ENCODE measurements at regions not wholly inside any gene's neighbourhood (a gene's known extent, or its start where the extent isn't known, plus 50 kb on each side); places are given as distances from the start of the nearest gene placed in this dataset.

DNA sequence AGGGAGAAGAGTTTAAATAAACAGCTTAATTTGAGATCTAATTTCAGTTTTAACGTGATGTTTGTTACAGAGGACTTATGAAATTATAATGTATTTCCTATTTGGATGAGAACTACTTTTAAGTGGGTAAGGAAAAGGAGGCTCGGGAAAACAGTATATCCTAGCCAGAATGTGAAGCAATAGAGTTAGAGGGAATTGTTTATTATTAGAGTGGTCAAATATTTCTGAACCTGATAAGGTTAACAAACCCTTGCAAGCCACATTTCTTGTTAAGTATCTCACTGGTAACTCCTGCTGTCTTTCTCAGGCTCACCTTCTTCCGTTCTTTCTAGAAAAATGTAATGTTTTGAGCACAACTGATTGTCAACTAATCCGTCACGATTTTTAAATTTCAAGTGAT, 335.1 kb upstream of the MBL2 start:
- peaks cover 3% of the 10 kb centered on the region for H3K36me3 Mint-ChIP-seq (ENCODE audit: low read depth)
- H3K4me1 Mint-ChIP-seq: no peaks in the 10 kb centered on the region
- H3K27me3 Mint-ChIP-seq (ENCODE audit: low read depth): no peaks in the 10 kb centered on the region
- TF ChIP-seq, protein P1, sequence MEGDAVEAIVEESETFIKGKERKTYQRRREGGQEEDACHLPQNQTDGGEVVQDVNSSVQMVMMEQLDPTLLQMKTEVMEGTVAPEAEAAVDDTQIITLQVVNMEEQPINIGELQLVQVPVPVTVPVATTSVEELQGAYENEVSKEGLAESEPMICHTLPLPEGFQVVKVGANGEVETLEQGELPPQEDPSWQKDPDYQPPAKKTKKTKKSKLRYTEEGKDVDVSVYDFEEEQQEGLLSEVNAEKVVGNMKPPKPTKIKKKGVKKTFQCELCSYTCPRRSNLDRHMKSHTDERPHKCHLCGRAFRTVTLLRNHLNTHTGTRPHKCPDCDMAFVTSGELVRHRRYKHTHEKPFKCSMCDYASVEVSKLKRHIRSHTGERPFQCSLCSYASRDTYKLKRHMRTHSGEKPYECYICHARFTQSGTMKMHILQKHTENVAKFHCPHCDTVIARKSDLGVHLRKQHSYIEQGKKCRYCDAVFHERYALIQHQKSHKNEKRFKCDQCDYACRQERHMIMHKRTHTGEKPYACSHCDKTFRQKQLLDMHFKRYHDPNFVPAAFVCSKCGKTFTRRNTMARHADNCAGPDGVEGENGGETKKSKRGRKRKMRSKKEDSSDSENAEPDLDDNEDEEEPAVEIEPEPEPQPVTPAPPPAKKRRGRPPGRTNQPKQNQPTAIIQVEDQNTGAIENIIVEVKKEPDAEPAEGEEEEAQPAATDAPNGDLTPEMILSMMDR (IDR thresholded peaks at IDR 0.05; ENCODE audit: unreplicated experiment in 3 of 3): no peak
- H3K27ac Mint-ChIP-seq: no peak overlapping the region
- no peak overlapping the region for H3K4me3 Mint-ChIP-seq
- peaks cover 9% of the 10 kb centered on the region for H3K9me3 Mint-ChIP-seq

DNA sequence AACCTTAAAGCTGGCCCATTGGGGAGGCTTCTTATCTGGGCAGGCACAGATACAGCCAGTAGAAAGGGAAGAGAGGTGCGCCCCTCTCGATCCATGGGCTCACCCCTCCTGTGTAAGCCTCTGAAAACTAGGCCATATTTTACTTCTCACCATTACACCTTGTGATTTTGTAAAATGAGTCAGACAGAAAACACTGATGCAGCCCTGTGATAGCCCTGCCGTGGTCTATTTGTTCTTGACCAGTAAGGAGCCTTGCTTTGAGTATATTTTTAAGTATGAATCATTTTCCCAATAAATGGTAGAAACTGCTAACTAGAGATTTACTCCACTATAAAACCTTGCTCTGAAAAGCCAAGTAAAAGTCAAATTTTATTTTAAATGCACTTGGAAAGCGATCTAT, 329.8 kb upstream of the MBL2 start:
- TF ChIP-seq, protein P1 (IDR thresholded peaks at IDR 0.05; ENCODE audit: unreplicated experiment in 3 of 3): no peak
- Mint-ChIP-seq H3K4me1 (no peaks in the 10 kb centered on the region), H3K4me3 (no peak overlapping the region), H3K9me3 (peaks cover 2% of the 10 kb centered on the region), H3K36me3 (ENCODE audit: low read depth) (no peaks in the 10 kb centered on the region), H3K27ac (no peak overlapping the region), H3K27me3 (ENCODE audit: low read depth) (no peaks in the 10 kb centered on the region)

DNA sequence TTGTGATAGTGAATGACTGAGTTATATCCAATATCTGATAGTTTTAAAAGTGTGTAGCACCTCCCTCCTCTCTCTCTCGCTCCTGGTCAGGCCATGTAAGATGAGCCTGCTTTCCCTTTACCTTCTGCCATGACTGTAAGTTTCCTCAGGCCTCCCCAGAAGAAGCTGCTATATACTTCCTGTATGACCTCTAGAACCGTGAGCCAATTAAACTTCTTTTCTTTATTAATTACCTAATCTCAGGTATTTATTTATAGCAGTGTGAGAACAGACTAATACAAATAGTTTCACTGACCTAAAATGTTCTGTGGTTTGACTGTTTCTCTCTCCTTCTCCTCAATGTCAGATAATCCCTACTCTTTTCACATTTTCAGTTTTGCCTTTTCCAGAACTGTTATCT, 321.3 kb upstream of the MBL2 start:
- Mint-ChIP-seq H3K4me1 (no peaks in the 10 kb centered on the region), H3K27me3 (ENCODE audit: low read depth) (no peaks in the 10 kb centered on the region), H3K9me3 (peaks cover 7% of the 10 kb centered on the region), H3K27ac (no peak overlapping the region), H3K36me3 (ENCODE audit: low read depth) (no peaks in the 10 kb centered on the region), H3K4me3 (no peak overlapping the region)
- TF ChIP-seq, protein P1 (IDR thresholded peaks at IDR 0.05; ENCODE audit: unreplicated experiment in 3 of 3): no peak

DNA sequence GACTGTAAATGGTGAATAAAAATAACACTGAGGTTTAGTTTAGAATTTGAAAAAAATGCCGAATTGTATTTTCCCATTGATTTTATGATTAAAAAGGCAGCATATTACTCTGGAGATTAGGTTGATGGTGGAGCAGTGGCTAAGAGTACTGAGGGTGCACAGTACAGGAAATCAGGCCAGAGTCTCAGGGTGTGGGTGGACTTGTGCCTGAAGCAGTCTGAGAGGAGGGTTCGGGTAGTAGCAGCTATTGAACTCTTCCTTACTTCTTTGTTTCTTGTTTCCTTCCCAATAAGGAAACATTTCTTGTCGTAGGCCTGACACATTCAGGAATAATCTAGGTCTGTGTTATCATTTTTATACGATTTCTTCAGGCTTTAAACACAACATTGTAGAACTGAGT, 319.0 kb upstream of the MBL2 start:
- Mint-ChIP-seq H3K27me3 (ENCODE audit: low read depth) (no peaks in the 10 kb centered on the region), H3K4me1 (no peaks in the 10 kb centered on the region), H3K36me3 (ENCODE audit: low read depth) (peaks cover under 1% of the 10 kb centered on the region), H3K27ac (no peak overlapping the region), H3K4me3 (no peak overlapping the region), H3K9me3 (peaks cover 8% of the 10 kb centered on the region)
- TF ChIP-seq, protein P1 (IDR thresholded peaks at IDR 0.05; ENCODE audit: unreplicated experiment in 3 of 3): no peak

DNA sequence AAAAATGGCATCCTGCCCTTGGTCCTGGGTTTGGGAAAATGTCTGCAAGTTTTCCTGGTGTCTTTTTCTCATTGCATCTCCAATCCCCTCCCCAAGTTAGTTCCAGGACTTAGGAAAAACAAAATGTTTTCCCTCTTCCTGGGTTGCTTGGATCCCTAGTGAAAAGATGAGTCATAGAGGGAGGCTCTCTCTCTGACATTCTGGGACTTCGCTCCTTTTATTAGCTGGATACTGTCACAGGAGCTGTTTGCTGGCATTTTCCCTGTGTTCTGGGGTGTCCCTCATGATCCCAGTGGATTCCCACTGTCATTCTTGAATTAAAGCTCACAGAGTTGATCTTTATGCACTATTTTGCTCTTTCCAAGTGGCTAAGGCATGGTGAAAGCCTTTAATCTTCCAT, 316.4 kb upstream of the MBL2 start:
- TF ChIP-seq, protein P1 (IDR thresholded peaks at IDR 0.05; ENCODE audit: unreplicated experiment in 3 of 3): no peak
- Mint-ChIP-seq H3K27ac (no peak overlapping the region), H3K9me3 (peaks cover 26% of the 10 kb centered on the region), H3K36me3 (ENCODE audit: low read depth) (peaks cover 3% of the 10 kb centered on the region), H3K4me1 (no peaks in the 10 kb centered on the region), H3K4me3 (no peak overlapping the region), H3K27me3 (ENCODE audit: low read depth) (no peaks in the 10 kb centered on the region)

DNA sequence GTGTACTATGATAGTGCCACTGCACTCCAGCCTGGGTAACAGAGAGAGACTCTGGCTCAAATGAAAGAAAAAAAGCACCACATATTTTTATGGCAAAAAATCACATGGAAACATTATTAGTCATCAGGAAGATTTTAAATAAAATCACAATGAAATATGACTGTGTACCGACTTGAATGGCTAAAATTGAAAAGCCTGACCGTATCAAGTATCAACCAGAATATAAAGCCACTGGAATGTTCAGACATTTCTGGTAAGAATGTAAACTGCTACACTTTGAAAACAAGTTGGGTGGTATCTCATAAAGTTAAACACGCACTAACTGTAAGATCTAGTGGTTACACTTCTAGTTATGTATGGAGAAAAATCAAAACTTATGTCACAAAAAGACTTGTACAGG, 306.7 kb upstream of the MBL2 start:
- Mint-ChIP-seq H3K9me3 (peaks cover 14% of the 10 kb centered on the region), H3K27ac (no peak overlapping the region), H3K36me3 (ENCODE audit: low read depth) (no peaks in the 10 kb centered on the region), H3K27me3 (ENCODE audit: low read depth) (peaks cover 4% of the 10 kb centered on the region), H3K4me3 (no peak overlapping the region), H3K4me1 (no peaks in the 10 kb centered on the region)
- TF ChIP-seq, protein P1 (IDR thresholded peaks at IDR 0.05; ENCODE audit: unreplicated experiment in 3 of 3): no peak
